HG03565 (cell line): ENCODE measurements at regions not wholly inside any gene's neighbourhood (a gene's known extent, or its start where the extent isn't known, plus 50 kb on each side); places are given as distances from the start of the nearest gene placed in this dataset.
"Not testable (repeated sequence)": the region's sequence is repeated elsewhere in the genome, so short reads cannot be mapped to it uniquely, and the experiment has no call there.

Experiments
- ATAC-seq: cut with Tn5 transposase; IDR thresholded peaks from one replicate; pipeline ENCODE4 v1.9.1; 2021; ENCODE audit warnings: mild to moderate bottlenecking, moderate library complexity; ENCODE audit not compliant: unreplicated experiment

GRCh38 chr12:61188801-61189595 is 1071.2 kb upstream of the USP15 start:
- no peak for ATAC-seq

GRCh38 chr12:61213646-61214045 is 1046.6 kb upstream of the USP15 start:
- no peak for ATAC-seq

- no peak for ATAC-seq
These were observed 1039.9 kb upstream of the USP15 start for GRCh38 chr12:61220337-61220736.

- no peak for ATAC-seq
These were observed 1028.2 kb upstream of the USP15 start for GRCh38 chr12:61232040-61232439.

- ATAC-seq, result no peak
These were observed 1009.9 kb upstream of the USP15 start for GRCh38 chr12:61250303-61250702.

GRCh38 chr12:61251076-61251475 is 1009.1 kb upstream of the USP15 start:
- no peak for ATAC-seq

GRCh38 chr12:61254225-61254624 is 1006.0 kb upstream of the USP15 start:
- ATAC-seq, result no peak

- not testable (repeated sequence) for ATAC-seq
These were observed 995.9 kb upstream of the USP15 start for GRCh38 chr12:61264294-61264693.

GRCh38 chr12:61267474-61267873 is 992.7 kb upstream of the USP15 start:
- no peak for ATAC-seq

GRCh38 chr12:61272441-61272840 is 987.8 kb upstream of the USP15 start:
- no peak for ATAC-seq

- no peak for ATAC-seq
These were observed 977.2 kb upstream of the USP15 start for GRCh38 chr12:61282790-61283575.

- no peak for ATAC-seq
These were observed 969.7 kb upstream of the USP15 start for GRCh38 chr12:61290473-61290872.

GRCh38 chr12:61291647-61292046 is 968.6 kb upstream of the USP15 start:
- ATAC-seq, result no peak

GRCh38 chr12:61294011-61294410 is 966.2 kb upstream of the USP15 start:
- not testable (repeated sequence) for ATAC-seq

- no peak for ATAC-seq
These were observed 958.4 kb upstream of the USP15 start for GRCh38 chr12:61301817-61302216.

- ATAC-seq, result no peak
These were observed 957.9 kb upstream of the USP15 start for GRCh38 chr12:61302282-61302681.

- no peak for ATAC-seq
These were observed 952.0 kb upstream of the USP15 start for GRCh38 chr12:61308220-61308619.

- ATAC-seq, result no peak
These were observed 948.8 kb upstream of the USP15 start for GRCh38 chr12:61311413-61311812.

GRCh38 chr12:61348871-61349270 is 911.3 kb upstream of the USP15 start:
- ATAC-seq, result no peak

- ATAC-seq, result no peak
These were observed 905.1 kb upstream of the USP15 start for GRCh38 chr12:61355105-61355504.

- no peak for ATAC-seq
These were observed 903.7 kb upstream of the USP15 start for GRCh38 chr12:61356485-61356884.

GRCh38 chr12:61357496-61357895 is 902.7 kb upstream of the USP15 start:
- ATAC-seq, result no peak
